IMR-90 (cell line): ENCODE measurements at regions not wholly inside any gene's neighbourhood (a gene's known extent, or its start where the extent isn't known, plus 50 kb on each side); places are given as distances from the start of the nearest gene placed in this dataset.

Experiments
- BHLHE40 ChIP-seq: fragments of 150-350 bp; IDR thresholded peaks from 2 replicates; pipeline ENCODE4 v1.6.1; 2016; ENCODE audit warnings: mild to moderate bottlenecking, low read depth, low read length
- CEBPB ChIP-seq: IDR thresholded peaks from 2 replicates; pipeline ENCODE4 v1.6.1; 2012; ENCODE audit warnings: low read depth, low read length, improper control_type of control experiment
- CHD1 ChIP-seq: IDR thresholded peaks from 2 replicates; pipeline ENCODE4 v1.6.1; 2012; ENCODE audit warnings: low read depth, low read length, improper control_type of control experiment
- FOS ChIP-seq: fragments of 150-350 bp; IDR thresholded peaks from 2 replicates; pipeline ENCODE4 v1.6.1; 2016; ENCODE audit warnings: low read depth, low read length
- MAZ ChIP-seq: IDR thresholded peaks from 2 replicates; pipeline ENCODE4 v1.6.1; 2012; ENCODE audit warnings: low read depth, mild to moderate bottlenecking, low read length, improper control_type of control experiment, moderate library complexity, borderline replicate concordance
- POLR2A ChIP-seq: IDR thresholded peaks from 2 replicates; pipeline ENCODE4 v1.6.1; 2012; ENCODE audit warnings: mild to moderate bottlenecking, low read depth, low read length
- RAD21 ChIP-seq: IDR thresholded peaks from 2 replicates; pipeline ENCODE4 v1.6.1; 2012; ENCODE audit warnings: low read length, improper control_type of control experiment
- RCOR1 ChIP-seq: IDR thresholded peaks from 2 replicates; pipeline ENCODE4 v1.6.1; 2012; ENCODE audit warnings: mild to moderate bottlenecking, low read length, improper control_type of control experiment; ENCODE audit not compliant: insufficient replicate concordance
- RFX5 ChIP-seq: IDR thresholded peaks from 2 replicates; pipeline ENCODE4 v1.8.0; 2012; ENCODE audit warnings: low read depth, mild to moderate bottlenecking, low read length, moderate library complexity
- SMC3 ChIP-seq: fragments of 150-350 bp; IDR thresholded peaks from 2 replicates; pipeline ENCODE4 v1.6.1; 2016; ENCODE audit warnings: low read depth, mild to moderate bottlenecking, antibody characterized with exemption, low read length, moderate library complexity
- USF2 ChIP-seq: fragments of 150-350 bp; IDR thresholded peaks from 2 replicates; pipeline ENCODE4 v1.6.1; 2017; ENCODE audit warnings: mild to moderate bottlenecking, antibody characterized with exemption, low read length, low read depth
- TF ChIP-seq, protein P1 (sequence below): conservative IDR thresholded peaks from 2 replicates; pipeline ENCODE4 v1.5.1; 2012; ENCODE audit warnings: mild to moderate bottlenecking, low read depth, low read length, improper control_type of control experiment

- TF ChIP-seq, protein P1, sequence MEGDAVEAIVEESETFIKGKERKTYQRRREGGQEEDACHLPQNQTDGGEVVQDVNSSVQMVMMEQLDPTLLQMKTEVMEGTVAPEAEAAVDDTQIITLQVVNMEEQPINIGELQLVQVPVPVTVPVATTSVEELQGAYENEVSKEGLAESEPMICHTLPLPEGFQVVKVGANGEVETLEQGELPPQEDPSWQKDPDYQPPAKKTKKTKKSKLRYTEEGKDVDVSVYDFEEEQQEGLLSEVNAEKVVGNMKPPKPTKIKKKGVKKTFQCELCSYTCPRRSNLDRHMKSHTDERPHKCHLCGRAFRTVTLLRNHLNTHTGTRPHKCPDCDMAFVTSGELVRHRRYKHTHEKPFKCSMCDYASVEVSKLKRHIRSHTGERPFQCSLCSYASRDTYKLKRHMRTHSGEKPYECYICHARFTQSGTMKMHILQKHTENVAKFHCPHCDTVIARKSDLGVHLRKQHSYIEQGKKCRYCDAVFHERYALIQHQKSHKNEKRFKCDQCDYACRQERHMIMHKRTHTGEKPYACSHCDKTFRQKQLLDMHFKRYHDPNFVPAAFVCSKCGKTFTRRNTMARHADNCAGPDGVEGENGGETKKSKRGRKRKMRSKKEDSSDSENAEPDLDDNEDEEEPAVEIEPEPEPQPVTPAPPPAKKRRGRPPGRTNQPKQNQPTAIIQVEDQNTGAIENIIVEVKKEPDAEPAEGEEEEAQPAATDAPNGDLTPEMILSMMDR = no peak
- TF ChIP-seq USF2 (no peak), POLR2A (no peak), RAD21 (no peak), RFX5 (no peak), BHLHE40 (no peak), CEBPB (no peak), FOS (no peak), CHD1 (no peak), RCOR1 (no peak), MAZ (no peak), SMC3 (no peak)
Observed at GRCh38 chr2:144922519-144922918, 402.6 kb upstream of the ZEB2 start.
